SU-DHL-6 (cell line): ENCODE measurements at regions not wholly inside any gene's neighbourhood (a gene's known extent, or its start where the extent isn't known, plus 50 kb on each side); places are given as distances from the start of the nearest gene placed in this dataset.
"Not testable (repeated sequence)": the region's sequence is repeated elsewhere in the genome, so short reads cannot be mapped to it uniquely, and the experiment has no call there.

Experiments used
- EZH2phosphoT487 ChIP-seq: fragments of 200-600 bp; sonication (generic), shearing (Covaris generic); conservative IDR thresholded peaks from 2 replicates; pipeline ENCODE4 v1.6.1; 2018; ENCODE audit warnings: mild to moderate bottlenecking, antibody characterized with exemption, low read length, moderate library complexity, mixed read lengths
- TF ChIP-seq, protein P1 (sequence below): fragments of 200-600 bp; sonication (generic); IDR thresholded peaks from one replicate; pipeline ENCODE4 v1.5.1; 2017; ENCODE audit warnings: antibody characterized with exemption, mild to moderate bottlenecking, low read length, moderate library complexity; ENCODE audit not compliant: insufficient read depth, poor library complexity, severe bottlenecking

DNA sequence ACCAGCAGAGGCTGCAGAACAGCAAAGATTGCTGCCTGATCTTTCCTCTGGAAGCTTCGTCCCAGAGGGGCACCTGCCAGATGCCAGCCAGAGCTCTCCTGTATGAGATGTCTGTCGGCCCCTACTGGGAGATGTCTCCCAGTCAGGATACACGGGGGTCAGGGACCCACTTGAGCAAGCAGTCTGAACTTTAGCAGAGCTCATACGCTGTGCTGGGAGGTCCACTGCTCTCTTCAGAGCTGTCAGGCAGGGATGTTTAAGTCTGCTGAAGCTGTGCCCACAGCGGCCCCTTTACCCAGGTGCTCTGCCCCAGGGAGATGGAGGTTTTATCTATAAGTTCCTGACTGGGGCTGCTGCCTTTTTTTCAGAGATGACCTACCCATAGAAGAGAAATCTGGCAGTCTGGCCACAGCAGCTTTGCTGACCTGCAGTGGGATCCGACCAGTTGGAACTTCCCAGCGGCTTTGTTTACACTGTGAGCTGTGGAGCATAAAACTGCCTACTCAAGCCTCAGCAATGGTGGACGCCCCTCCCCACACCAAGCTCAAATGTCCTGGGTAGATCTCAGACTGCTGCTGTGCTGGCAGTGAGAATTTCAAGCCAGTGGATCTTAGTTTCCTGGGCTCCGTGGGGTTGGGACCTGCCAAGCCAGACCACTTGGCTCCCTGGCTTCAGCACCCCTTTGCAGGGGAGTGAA lies 613.9 kb downstream of the HTR1B start:
- TF ChIP-seq, protein P1, sequence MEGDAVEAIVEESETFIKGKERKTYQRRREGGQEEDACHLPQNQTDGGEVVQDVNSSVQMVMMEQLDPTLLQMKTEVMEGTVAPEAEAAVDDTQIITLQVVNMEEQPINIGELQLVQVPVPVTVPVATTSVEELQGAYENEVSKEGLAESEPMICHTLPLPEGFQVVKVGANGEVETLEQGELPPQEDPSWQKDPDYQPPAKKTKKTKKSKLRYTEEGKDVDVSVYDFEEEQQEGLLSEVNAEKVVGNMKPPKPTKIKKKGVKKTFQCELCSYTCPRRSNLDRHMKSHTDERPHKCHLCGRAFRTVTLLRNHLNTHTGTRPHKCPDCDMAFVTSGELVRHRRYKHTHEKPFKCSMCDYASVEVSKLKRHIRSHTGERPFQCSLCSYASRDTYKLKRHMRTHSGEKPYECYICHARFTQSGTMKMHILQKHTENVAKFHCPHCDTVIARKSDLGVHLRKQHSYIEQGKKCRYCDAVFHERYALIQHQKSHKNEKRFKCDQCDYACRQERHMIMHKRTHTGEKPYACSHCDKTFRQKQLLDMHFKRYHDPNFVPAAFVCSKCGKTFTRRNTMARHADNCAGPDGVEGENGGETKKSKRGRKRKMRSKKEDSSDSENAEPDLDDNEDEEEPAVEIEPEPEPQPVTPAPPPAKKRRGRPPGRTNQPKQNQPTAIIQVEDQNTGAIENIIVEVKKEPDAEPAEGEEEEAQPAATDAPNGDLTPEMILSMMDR: not testable (repeated sequence)
- TF ChIP-seq EZH2phosphoT487: not testable (repeated sequence)
